ENCODE measurements at regions not wholly inside any gene's neighbourhood (a gene's known extent, or its start where the extent isn't known, plus 50 kb on each side); places are given as distances from the start of the nearest gene placed in this dataset.

GRCh38 chr12:4005851-4006430, 132.7 kb upstream of the PARP11 start:
- Histone ChIP-seq H3K27ac (ENCODE audit: low read depth in 1 of 2, low read length in 2 of 2) (no peak overlapping the region), H3K36me3 (ENCODE audit: insufficient read depth, low read length) (no peaks in the 10 kb centered on the region), H3K4me1 (ENCODE audit: insufficient read depth, low read length) (no peaks in the 10 kb centered on the region), H3K4me3 (ENCODE audit: low read length) (no peak overlapping the region), H3K27me3 (ENCODE audit: control insufficient read depth in 1 of 2, insufficient read depth in 2 of 2, low read length in 2 of 2) (no peaks in the 10 kb centered on the region), H3K9me3 (ENCODE audit: control insufficient read depth in 1 of 2, insufficient read depth in 1 of 2, low read length in 2 of 2) (no peaks in the 10 kb centered on the region)
- no peaks in the 10 kb centered on the region for H3K9me3 Mint-ChIP-seq
- H3K4me3 Mint-ChIP-seq = no peak overlapping the region
- H3K27me3 Mint-ChIP-seq = no peaks in the 10 kb centered on the region
- H3K27ac Mint-ChIP-seq = no peak overlapping the region
- TF ChIP-seq CTCF (IDR thresholded peaks at IDR 0.05) = no peak
- no peaks in the 10 kb centered on the region for H3K4me1 Mint-ChIP-seq (ENCODE audit: low read depth)
- ATAC-seq (ENCODE audit: poor library complexity) = no peak
- POLR2A ChIA-PET = interaction anchor here (0.6 kb wide), 1 partner anchor 199 kb away, joined by 3 read pairs; no protein-coding TSS in a partner anchor
- H3K36me3 Mint-ChIP-seq (ENCODE audit: low read depth) = no peaks in the 10 kb centered on the region
- DNase-seq = no peak
- CTCF ChIA-PET = no interaction called here
- intact Hi-C loops (cut with DNase I, micrococcal nuclease) = no loop called here

DNA sequence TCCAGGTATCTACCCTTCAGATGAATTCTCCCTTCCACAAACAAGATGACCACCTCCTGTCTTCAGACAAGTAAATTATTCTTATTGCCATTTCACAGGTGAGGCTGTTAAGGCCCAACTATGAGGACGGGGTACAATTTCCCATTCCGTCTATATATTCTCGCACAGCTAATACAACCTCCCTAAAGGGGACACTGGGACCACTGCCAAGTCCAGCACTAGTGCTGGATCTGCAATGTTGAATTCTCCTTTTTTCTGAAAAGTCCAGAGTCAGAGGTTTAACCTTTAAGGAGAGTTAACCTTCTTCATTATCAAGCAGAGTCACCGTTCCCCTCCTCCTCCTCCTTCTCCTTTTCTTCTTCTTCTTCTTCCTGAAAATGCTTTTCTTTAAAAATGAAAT, 130.4 kb upstream of the PARP11 start:
- no peak for DNase-seq
- no peak overlapping the region for H3K27ac Mint-ChIP-seq

DNA sequence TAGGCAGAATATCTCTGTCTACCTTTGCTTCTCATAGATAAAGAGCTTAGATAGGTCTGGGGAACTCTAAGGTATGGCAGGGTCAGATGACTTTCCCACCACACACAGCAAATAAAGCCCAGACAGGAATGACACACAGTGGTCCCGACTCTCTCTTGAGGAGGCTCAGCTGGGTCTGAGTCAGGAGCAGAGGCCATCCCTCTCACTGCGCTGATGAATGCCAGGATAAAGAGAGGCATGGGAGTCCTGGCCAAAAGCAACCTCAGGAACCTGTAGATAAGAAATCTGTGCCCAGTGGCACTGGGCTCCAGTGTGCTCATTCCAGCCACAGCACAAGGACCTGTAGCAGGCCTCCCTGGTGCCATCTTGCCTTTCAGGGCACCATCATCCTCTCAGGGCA, 129.4 kb upstream of the PARP11 start:
- no peak overlapping the region for H3K4me3 ChIP-seq (ENCODE audit: low read length)
- CTCF ChIA-PET = interaction anchor here (1.9 kb wide), 1 partner anchor 274 kb away, joined by 8 read pairs; no protein-coding TSS in a partner anchor
- POLR2A ChIA-PET = no interaction called here
- no peak overlapping the region for H3K27ac ChIP-seq (ENCODE audit: low read depth in 1 of 2, low read length in 2 of 2)
- intact Hi-C loops (cut with DNase I, micrococcal nuclease) = no loop called here
- DNase-seq = no peak
- no peak overlapping the region for H3K27ac Mint-ChIP-seq
- H3K9me3 Mint-ChIP-seq = no peaks in the 10 kb centered on the region
- ATAC-seq (ENCODE audit: poor library complexity) = no peak
- peaks cover 29% of the 10 kb centered on the region for H3K4me1 Mint-ChIP-seq (ENCODE audit: low read depth)
- peaks cover 12% of the 10 kb centered on the region for H3K4me1 ChIP-seq (ENCODE audit: insufficient read depth, low read length)
- H3K36me3 Mint-ChIP-seq (ENCODE audit: low read depth) = no peaks in the 10 kb centered on the region
- H3K27me3 Mint-ChIP-seq = no peaks in the 10 kb centered on the region
- H3K36me3 ChIP-seq (ENCODE audit: insufficient read depth, low read length) = no peaks in the 10 kb centered on the region
- no peaks in the 10 kb centered on the region for H3K27me3 ChIP-seq (ENCODE audit: control insufficient read depth in 1 of 2, insufficient read depth in 2 of 2, low read length in 2 of 2)
- no peak for TF ChIP-seq CTCF (IDR thresholded peaks at IDR 0.05)
- no peak overlapping the region for H3K4me3 Mint-ChIP-seq
- H3K9me3 ChIP-seq (ENCODE audit: control insufficient read depth in 1 of 2, insufficient read depth in 1 of 2, low read length in 2 of 2) = no peaks in the 10 kb centered on the region

More for the DNA sequence above, 130.4 kb upstream of the PARP11 start:
- Mint-ChIP-seq H3K4me3 (no peak overlapping the region), H3K9me3 (no peaks in the 10 kb centered on the region), H3K36me3 (ENCODE audit: low read depth) (no peaks in the 10 kb centered on the region), H3K27me3 (no peaks in the 10 kb centered on the region), H3K4me1 (ENCODE audit: low read depth) (peaks cover 20% of the 10 kb centered on the region)
- no peak for ATAC-seq (ENCODE audit: poor library complexity)
- Histone ChIP-seq H3K27me3 (ENCODE audit: control insufficient read depth in 1 of 2, insufficient read depth in 2 of 2, low read length in 2 of 2) (no peaks in the 10 kb centered on the region), H3K4me3 (ENCODE audit: low read length) (no peak overlapping the region), H3K4me1 (ENCODE audit: insufficient read depth, low read length) (peaks cover 5% of the 10 kb centered on the region), H3K27ac (ENCODE audit: low read depth in 1 of 2, low read length in 2 of 2) (no peak overlapping the region), H3K9me3 (ENCODE audit: control insufficient read depth in 1 of 2, insufficient read depth in 1 of 2, low read length in 2 of 2) (no peaks in the 10 kb centered on the region), H3K36me3 (ENCODE audit: insufficient read depth, low read length) (no peaks in the 10 kb centered on the region)
- TF ChIP-seq CTCF (IDR thresholded peaks at IDR 0.05) = no peak
- intact Hi-C loops (cut with DNase I, micrococcal nuclease) = no loop called here
- ChIA-PET POLR2A (no interaction called here), CTCF (no interaction called here)
